ENCODE measurements at regions not wholly inside any gene's neighbourhood (a gene's known extent, or its start where the extent isn't known, plus 50 kb on each side); places are given as distances from the start of the nearest gene placed in this dataset.

DNA sequence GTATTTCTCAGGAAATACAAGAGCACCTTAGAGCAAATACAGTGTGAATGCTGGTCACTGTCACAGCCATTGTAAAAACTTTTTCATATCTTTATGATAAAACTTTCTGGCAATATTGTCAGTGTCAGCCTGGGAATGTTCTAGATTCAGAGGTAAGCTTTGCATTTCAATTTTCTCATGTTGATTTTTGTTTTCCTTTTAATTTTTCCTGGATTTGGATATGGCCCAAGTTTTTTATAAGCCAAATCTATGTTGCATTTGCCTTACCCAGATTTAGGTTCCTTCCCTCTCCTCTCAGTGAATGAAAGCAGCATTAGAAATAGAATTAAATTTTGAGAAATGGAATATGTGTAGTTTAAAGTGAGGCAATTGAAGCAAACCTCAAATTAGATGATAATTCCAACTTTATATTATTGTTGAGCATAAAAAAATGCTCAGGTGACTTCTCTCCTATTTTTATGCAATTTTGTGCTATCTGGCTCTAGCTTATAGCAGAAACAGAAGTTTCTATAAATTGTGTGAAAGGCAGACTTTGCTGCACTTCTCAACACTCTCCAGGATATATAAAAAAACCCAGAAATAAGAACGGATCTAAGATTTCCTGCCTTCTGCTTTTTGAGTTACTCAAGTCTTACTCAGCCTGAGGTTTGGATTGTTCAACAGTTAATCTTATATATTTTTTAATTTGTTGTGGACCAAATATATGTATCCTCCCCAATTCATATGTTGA, 368.2 kb upstream of the PRICKLE1 start:
- DNase-seq = no peak

GRCh38 chr12:42957136-42957535, 367.6 kb upstream of the PRICKLE1 start:
- DNase-seq = no peak

DNA sequence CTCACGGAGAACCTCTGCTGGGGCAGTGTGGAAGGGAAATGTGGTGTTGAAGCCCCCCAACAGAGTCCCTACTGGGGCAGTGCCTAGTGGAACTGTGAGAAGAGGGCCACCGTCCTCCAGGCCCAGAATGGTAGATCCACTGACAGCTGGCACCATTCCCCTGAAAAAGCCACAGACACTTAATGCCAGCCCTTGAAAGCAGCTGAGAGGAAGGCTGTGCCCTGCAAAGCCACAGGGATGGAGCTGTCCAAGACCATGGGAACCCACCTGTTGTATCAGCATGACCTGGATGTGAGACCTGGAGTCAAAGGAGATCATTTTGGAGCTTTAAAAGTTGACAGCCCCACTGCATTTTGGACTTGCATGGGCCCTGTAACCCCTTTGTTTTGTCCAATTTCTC, 363.5 kb upstream of the PRICKLE1 start:
- DNase-seq = no peak

DNA sequence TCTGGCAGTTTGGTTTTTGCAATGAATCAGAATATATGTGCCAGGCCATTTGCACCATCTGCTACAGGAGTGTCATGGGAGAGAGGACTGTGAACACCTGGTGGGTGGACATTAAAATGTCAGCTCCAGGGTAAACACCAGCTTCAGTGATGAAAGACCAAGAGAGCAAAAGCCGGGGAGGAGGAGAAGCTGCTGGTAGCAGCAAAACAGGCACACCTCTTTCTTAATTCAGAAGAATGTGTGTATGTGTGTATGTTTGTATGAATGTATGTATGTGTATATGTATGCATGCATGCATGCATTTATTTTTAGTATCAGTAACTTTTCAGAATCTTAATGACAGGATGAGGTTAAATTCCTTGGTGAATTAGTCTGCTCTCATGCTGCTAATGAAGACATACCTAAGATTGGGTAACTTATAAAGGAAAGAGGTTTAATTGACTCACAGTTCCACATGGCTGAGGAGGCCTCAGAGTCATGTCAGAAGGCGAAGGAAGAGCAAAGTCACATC, 357.4 kb upstream of the PRICKLE1 start:
- no peak for DNase-seq

GRCh38 chr12:42945927-42946326, 356.4 kb upstream of the PRICKLE1 start:
- no peak for DNase-seq

- no peak for DNase-seq
Observed at GRCh38 chr12:42944516-42944915, 355.0 kb upstream of the PRICKLE1 start.

GRCh38 chr12:42936991-42937390, 347.4 kb upstream of the PRICKLE1 start:
- no peak for DNase-seq

GRCh38 chr12:42936260-42936659, 346.7 kb upstream of the PRICKLE1 start:
- DNase-seq = no peak

- no peak for DNase-seq
Observed at GRCh38 chr12:42935756-42936155, 346.2 kb upstream of the PRICKLE1 start.

- no peak for DNase-seq
Observed at GRCh38 chr12:42935090-42935489, 345.5 kb upstream of the PRICKLE1 start.

GRCh38 chr12:42933461-42934081, 344.0 kb upstream of the PRICKLE1 start:
- no peak for DNase-seq

GRCh38 chr12:42932936-42933335, 343.4 kb upstream of the PRICKLE1 start:
- no peak for DNase-seq

DNA sequence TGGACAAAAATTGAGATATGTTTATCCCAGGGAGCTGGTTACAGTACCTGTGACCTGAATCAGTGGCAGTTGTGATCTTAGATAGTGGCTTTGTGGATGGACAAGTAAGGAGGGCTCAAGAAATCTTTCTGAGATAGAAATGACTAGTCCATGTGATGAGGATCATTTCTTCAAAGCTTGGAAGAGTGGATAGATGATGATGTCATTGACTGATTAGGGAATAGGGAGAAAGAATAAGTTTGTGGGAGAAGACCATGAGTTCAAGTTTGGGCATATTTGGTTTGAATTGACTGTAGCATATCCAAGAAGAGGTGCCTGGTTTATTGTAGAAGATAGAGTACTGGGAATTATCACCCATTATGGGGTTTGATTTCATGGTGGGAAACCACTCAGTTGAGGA, 336.7 kb upstream of the PRICKLE1 start:
- no peak for DNase-seq

DNA sequence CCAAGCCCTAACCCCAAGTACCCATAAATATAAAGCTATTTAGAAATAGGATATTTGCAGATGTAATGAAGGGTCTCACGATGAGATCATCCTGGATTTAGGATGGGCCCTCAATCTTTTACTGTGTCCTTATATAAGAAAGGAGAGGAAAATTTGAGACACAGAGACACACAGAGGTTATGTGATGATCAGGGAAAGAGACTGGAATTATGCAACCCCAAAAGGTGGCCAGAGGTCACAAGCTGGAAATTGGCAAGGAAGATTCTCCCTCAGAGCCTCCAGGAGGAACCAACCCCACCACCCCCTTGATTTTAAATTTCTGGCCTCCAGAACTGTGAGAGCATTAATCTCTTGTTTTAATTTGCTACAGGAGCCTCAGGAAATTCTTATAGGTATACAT, 334.9 kb upstream of the PRICKLE1 start:
- DNase-seq = no peak

DNA sequence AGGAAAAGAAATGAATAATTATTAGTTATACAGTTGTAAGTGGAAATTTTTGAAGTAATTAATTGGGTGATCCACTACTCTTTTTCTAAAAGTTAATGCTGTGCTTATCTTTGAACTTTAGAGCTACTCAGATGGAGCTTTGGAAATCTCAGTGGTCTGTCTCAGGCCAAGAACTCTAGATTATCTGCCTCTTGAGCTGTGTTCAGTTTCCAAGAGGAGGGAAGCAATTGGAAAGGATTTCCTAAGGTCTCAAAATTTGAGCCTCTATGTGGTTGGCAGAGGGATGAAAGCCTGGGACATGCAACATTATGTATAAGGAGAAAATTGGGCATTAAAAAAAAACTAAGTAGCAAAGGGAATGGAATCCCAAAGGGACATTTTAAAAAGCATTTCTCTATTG, 334.0 kb upstream of the PRICKLE1 start:
- DNase-seq = no peak

DNA sequence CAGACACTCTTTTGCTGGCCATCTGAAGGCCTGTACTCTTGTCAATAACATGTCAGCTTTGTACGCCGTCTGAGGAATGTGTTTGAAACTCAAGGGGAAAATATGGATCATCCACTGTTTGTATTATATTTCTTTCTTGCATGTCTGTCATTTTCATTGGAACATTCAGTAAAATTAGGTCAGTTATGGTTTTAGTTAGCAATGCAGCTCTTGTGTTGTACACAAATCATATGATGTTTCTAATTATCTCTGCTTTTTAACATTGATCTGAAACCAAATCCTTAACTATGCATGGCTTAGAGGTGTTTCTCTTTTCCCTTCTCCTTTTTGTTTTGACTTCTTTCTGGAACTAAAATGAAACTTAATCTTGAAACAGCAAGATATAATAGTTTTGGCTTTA, 333.6 kb upstream of the PRICKLE1 start:
- DNase-seq = no peak

- DNase-seq = no peak
Observed at GRCh38 chr12:42922505-42922850, 332.9 kb upstream of the PRICKLE1 start.

DNA sequence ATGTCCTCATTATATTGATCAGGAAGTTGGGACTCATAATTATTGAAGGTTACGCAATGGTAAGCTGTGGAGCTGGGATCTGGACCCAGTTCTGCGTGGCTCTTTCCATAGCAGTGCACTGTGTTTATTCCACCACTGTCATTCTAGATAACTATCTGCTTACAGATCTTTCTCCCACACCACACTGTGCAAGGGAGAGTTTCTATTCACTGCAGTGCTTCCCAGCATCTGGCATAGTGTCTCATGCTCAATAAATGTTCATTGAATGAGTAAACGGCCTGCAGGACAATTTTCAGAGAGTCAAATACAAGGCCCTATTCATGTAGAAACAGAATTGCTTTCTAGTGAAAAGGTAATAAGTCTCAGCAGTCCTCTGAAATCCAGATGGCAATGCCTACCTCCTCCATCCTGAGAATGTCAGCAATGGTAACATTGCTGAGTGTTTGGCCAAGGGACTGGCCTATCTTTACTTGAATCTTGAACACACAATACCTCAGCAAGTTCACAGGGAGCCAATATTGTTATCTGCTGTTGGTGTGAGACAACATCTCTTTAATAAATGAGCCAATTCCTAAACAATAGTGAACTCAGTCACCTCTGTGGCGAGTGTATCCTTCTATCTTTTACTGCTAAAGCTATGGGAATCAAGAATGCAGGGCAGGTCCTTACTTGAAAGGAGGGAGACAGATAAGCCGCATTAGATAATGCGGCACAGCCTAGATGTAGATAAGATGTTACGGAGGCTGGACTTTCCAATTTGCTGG, 332.4 kb upstream of the PRICKLE1 start:
- DNase-seq = no peak

- no peak for DNase-seq
Observed at GRCh38 chr12:42919691-42920090, 330.1 kb upstream of the PRICKLE1 start.

DNA sequence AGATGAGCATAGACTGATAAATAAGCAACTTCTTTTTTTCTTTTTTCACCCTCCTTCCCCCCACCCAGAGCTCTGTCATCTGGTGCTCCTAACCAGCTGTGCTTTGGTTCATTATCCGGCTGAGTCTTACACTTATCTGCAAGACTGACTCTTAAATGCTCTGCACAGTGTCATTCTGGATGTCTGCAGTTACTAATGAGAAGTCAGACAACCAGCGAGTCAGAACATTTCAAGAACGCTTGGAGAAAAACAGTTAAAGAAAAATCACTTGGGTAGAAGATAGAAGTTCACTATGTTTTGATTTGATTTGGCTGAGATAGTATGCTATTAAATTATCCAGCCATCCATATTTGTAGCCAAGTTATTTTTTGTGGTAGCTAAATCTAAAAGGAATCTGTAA, 328.9 kb upstream of the PRICKLE1 start:
- no peak for DNase-seq

DNA sequence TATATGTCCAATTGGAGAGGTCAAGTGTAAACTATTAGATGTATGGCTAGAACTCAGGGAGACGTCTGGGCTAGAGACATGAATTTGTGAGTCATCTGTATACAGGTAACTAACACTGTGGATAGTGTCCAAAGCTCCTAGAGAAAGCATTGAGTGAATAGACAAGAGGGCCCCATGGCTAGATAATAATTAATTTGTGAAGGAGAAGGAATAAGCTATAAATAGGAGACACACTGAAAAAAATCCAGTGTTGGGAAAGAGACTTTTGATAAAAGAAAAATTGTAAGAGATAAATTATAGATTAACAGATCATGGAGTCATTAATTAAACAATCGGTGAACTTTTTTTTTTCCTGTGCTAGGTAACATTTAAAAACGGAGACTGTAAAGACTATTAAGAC, 326.6 kb upstream of the PRICKLE1 start:
- no peak for DNase-seq

GRCh38 chr12:42915426-42915825, 325.9 kb upstream of the PRICKLE1 start:
- DNase-seq = no peak

DNA sequence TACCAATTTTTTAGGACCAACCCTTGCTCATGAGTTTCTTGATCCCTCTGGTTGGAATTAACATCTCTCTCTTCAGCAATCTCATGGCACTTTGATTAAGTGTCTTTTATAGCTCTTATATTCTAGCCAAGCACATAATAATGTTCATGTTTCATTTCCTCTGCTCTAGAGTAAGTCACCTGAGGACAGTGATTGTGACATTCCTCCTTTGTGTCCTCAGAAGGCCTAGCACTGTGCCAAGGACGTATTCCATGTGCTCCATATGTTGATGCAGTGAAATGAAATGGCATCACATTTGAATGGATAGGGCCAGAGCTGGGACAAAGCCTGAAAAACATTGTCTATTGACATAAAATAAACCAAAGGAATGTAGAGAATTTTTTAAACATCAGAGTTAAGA, 322.8 kb upstream of the PRICKLE1 start:
- DNase-seq = no peak

DNA sequence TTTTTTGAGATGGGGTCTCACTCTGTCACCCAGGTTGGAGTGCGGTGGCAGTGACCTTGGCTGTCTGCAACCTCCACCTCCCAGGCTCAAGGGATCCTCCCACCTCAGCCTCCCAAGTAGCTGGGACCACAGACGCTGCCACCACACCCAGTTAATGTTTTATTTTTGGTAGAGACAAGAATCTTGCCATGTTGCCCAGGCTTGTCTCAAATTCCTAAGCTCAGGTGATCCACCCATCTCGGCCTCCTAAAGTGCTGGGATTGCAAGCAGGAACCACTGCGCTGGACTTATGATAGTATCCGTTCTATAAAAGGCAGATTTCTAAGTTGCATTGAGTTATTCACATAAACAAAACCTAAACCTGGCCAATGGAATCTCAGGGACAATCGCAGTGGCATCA, 321.1 kb upstream of the PRICKLE1 start:
- DNase-seq = no peak
